ENCODE measurements at regions not wholly inside any gene's neighbourhood (a gene's known extent, or its start where the extent isn't known, plus 50 kb on each side); places are given as distances from the start of the nearest gene placed in this dataset.
"Not testable (repeated sequence)": the region's sequence is repeated elsewhere in the genome, so short reads cannot be mapped to it uniquely, and the experiment has no call there.

- not testable (repeated sequence) for TF ChIP-seq POLR2A (IDR thresholded peaks at IDR 0.05; ENCODE audit: control extremely low read depth in 1 of 2, low read depth in 2 of 2, low read length in 2 of 2); CREB1 (IDR thresholded peaks at IDR 0.05); SP1 (IDR thresholded peaks at IDR 0.05; ENCODE audit: low read depth, low read length)
- TF ChIP-seq, protein P1, sequence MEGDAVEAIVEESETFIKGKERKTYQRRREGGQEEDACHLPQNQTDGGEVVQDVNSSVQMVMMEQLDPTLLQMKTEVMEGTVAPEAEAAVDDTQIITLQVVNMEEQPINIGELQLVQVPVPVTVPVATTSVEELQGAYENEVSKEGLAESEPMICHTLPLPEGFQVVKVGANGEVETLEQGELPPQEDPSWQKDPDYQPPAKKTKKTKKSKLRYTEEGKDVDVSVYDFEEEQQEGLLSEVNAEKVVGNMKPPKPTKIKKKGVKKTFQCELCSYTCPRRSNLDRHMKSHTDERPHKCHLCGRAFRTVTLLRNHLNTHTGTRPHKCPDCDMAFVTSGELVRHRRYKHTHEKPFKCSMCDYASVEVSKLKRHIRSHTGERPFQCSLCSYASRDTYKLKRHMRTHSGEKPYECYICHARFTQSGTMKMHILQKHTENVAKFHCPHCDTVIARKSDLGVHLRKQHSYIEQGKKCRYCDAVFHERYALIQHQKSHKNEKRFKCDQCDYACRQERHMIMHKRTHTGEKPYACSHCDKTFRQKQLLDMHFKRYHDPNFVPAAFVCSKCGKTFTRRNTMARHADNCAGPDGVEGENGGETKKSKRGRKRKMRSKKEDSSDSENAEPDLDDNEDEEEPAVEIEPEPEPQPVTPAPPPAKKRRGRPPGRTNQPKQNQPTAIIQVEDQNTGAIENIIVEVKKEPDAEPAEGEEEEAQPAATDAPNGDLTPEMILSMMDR (IDR thresholded peaks at IDR 0.05; ENCODE audit: control extremely low read depth in 1 of 3, insufficient read depth in 1 of 3, low read depth in 1 of 3, low read length in 3 of 3) = not testable (repeated sequence)
- TF ChIP-seq, protein P2, sequence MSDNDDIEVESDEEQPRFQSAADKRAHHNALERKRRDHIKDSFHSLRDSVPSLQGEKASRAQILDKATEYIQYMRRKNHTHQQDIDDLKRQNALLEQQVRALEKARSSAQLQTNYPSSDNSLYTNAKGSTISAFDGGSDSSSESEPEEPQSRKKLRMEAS (IDR thresholded peaks at IDR 0.05) = not testable (repeated sequence)
These were observed 145.4 kb upstream of the ZNF469 start for GRCh38 chr16:88237314-88237713.

All from H1 (cell line).